ENCODE measurements at regions not wholly inside any gene's neighbourhood (a gene's known extent, or its start where the extent isn't known, plus 50 kb on each side); places are given as distances from the start of the nearest gene placed in this dataset.

DNA sequence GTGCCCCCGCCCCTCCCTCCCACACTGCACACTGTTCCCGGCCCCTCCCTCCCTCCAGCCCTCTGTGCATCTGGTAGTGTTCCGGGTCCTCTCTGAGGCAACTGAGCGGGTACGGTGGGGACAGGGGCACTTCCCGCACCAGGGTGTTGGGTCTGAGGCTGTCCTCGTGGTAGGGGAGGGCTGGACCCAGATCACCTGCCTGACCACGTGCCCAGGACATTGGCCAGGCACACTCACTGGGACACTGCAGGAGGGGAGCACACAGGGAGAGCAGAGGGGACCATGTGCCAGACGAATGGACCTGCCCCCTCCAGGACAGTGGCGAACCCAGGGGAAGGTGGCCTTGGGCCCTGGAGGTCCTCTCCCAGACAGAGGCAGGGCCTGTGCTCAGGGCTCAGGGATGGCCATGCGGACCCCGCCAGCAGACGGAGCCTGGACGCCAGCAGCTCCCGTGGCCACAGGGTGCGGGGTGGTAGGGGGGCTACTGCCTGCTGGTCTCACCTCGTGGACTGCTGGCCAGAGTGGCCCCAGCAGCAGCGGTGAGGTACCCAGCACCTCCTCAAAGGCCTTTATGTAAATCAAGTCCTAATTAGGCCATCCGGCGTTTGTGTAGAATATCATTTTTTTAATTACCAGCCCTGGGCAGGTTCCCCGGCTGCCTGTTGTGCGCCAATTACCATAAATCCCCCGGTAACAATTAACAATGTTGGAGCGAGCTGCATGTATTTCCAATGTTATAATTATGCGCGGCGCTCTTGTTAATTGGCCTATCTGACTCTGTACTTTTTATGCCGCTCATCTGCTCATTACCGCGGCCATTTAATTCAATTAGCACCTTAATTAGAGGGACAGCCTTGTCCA, 106.9 kb downstream of the FAM53A start:
- H3K4me2 ChIP-seq (ENCODE audit: low read length) = no peak overlapping the region
- no peak overlapping the region for H3K14ac ChIP-seq (ENCODE audit: low read length)
- peaks cover 11% of the 10 kb centered on the region for H3K9me3 ChIP-seq (ENCODE audit: insufficient read depth, low read depth, low read length)
- H2BK5ac ChIP-seq (ENCODE audit: low read depth, low read length, poor library complexity) = no peak overlapping the region
- no peak overlapping the region for H2AFZ ChIP-seq (ENCODE audit: insufficient read depth, low read length, poor library complexity)
- H3K27ac ChIP-seq (ENCODE audit: low read depth, low read length) = no peak overlapping the region
- H3K4me3 ChIP-seq (ENCODE audit: low read depth, low read length) = no peak overlapping the region
- H3K9ac ChIP-seq (ENCODE audit: low read length) = no peak overlapping the region
- no peak overlapping the region for H3K18ac ChIP-seq (ENCODE audit: low read length)
- H2BK12ac ChIP-seq (ENCODE audit: low read length) = no peak overlapping the region
- no CpG with 5 or more reads among the region's 30 CpGs for WGBS (ENCODE audit: extremely low coverage, insufficient coverage, insufficient read length)
- no peak overlapping the region for H4K12ac ChIP-seq (ENCODE audit: low read depth, low read length)
- no peak for DNase-seq
- H3K4ac ChIP-seq (ENCODE audit: low read depth, low read length) = no peak overlapping the region
- H3K4me1 ChIP-seq (ENCODE audit: control insufficient read depth in 1 of 2, insufficient read depth in 2 of 2, low read length in 2 of 2) = peaks cover 5 to 8% of the 10 kb centered on the region in 2 experiments
- H3K23ac ChIP-seq (ENCODE audit: low read length) = no peak overlapping the region
- H3K36me3 ChIP-seq (ENCODE audit: control insufficient read depth in 1 of 2, insufficient read depth in 2 of 2, low read length in 2 of 2) = no peaks in the 10 kb centered on the region
- no peak overlapping the region for H4K8ac ChIP-seq (ENCODE audit: low read depth, low read length)
- no peak overlapping the region for H2BK120ac ChIP-seq (ENCODE audit: insufficient read depth, low read length, poor library complexity)
- no peak overlapping the region for H4K91ac ChIP-seq (ENCODE audit: low read depth, low read length)
- no peak overlapping the region for H2AK5ac ChIP-seq (ENCODE audit: low read length)
- peaks cover 10% of the 10 kb centered on the region for H3K27me3 ChIP-seq (ENCODE audit: insufficient read depth, low read length)
- peaks cover 2% of the 10 kb centered on the region for H3K79me1 ChIP-seq (ENCODE audit: low read length)
- no peaks in the 10 kb centered on the region for H3K79me2 ChIP-seq (ENCODE audit: control insufficient read depth, insufficient read depth, low read length, poor library complexity)

DNA sequence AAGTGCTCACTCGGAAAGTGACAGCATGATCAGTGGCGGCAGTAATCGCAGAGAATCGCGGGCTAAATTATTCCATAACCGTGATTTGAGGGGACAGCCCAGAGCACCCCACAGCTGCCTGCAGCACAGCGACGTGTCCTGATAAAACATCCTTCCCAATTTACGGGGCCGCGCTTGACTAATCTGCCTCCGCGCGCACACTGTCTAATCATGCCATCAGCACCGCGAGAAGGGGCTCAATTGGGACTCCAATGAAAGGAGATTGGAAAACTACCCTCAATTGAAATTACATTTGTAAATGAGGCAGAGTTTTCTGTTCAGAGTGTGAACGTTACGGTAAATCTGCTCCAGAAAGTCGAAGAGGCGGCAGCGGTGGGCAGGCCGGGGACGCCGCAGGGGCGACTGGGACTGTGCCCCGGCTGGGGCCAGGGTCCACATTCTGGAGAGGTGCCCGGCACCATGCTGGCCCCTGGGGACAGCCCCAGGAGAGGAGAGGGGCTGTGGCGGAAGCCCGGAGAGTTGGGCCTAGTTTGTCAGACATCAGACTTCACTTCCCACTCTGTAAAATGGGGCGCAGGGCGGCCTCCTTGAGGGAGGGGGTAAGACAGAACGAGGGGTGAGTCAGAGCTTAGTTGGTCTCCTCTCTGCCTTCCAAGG, 107.7 kb downstream of the FAM53A start:
- H3K79me2 ChIP-seq (ENCODE audit: control insufficient read depth, insufficient read depth, low read length, poor library complexity) = no peaks in the 10 kb centered on the region
- H4K91ac ChIP-seq (ENCODE audit: low read depth, low read length) = no peak overlapping the region
- H3K4ac ChIP-seq (ENCODE audit: low read depth, low read length) = no peak overlapping the region
- WGBS (ENCODE audit: extremely low coverage, insufficient coverage, insufficient read length) = no CpG with 5 or more reads among the region's 32 CpGs
- no peak for DNase-seq
- no peak overlapping the region for H2BK5ac ChIP-seq (ENCODE audit: low read depth, low read length, poor library complexity)
- H3K4me1 ChIP-seq (ENCODE audit: control insufficient read depth in 1 of 2, insufficient read depth in 2 of 2, low read length in 2 of 2) = peaks cover 5 to 8% of the 10 kb centered on the region in 2 experiments
- no peak overlapping the region for H3K23ac ChIP-seq (ENCODE audit: low read length)
- H3K18ac ChIP-seq (ENCODE audit: low read length) = no peak overlapping the region
- H2BK120ac ChIP-seq (ENCODE audit: insufficient read depth, low read length, poor library complexity) = no peak overlapping the region
- H2AFZ ChIP-seq (ENCODE audit: insufficient read depth, low read length, poor library complexity) = no peak overlapping the region
- H3K79me1 ChIP-seq (ENCODE audit: low read length) = peaks cover 2% of the 10 kb centered on the region
- no peak overlapping the region for H2AK5ac ChIP-seq (ENCODE audit: low read length)
- no peak overlapping the region for H4K12ac ChIP-seq (ENCODE audit: low read depth, low read length)
- peaks cover 10% of the 10 kb centered on the region for H3K27me3 ChIP-seq (ENCODE audit: insufficient read depth, low read length)
- H3K9me3 ChIP-seq (ENCODE audit: insufficient read depth, low read depth, low read length) = peaks cover 8% of the 10 kb centered on the region
- no peaks in the 10 kb centered on the region for H3K36me3 ChIP-seq (ENCODE audit: control insufficient read depth in 1 of 2, insufficient read depth in 2 of 2, low read length in 2 of 2)
- no peak overlapping the region for H2BK12ac ChIP-seq (ENCODE audit: low read length)
- H3K14ac ChIP-seq (ENCODE audit: low read length) = no peak overlapping the region
- no peak overlapping the region for H4K8ac ChIP-seq (ENCODE audit: low read depth, low read length)
- no peak overlapping the region for H3K4me3 ChIP-seq (ENCODE audit: low read depth, low read length)
- no peak overlapping the region for H3K4me2 ChIP-seq (ENCODE audit: low read length)
- no peak overlapping the region for H3K9ac ChIP-seq (ENCODE audit: low read length)
- H3K27ac ChIP-seq (ENCODE audit: low read depth, low read length) = no peak overlapping the region

GRCh38 chr4:1575418-1576303, 108.5 kb downstream of the FAM53A start:
- H2BK120ac ChIP-seq (ENCODE audit: insufficient read depth, low read length, poor library complexity) = no peak overlapping the region
- DNase-seq = no peak
- no peak overlapping the region for H3K23ac ChIP-seq (ENCODE audit: low read length)
- no peak overlapping the region for H3K18ac ChIP-seq (ENCODE audit: low read length)
- H3K27ac ChIP-seq (ENCODE audit: low read depth, low read length) = no peak overlapping the region
- no peak overlapping the region for H4K91ac ChIP-seq (ENCODE audit: low read depth, low read length)
- H3K4me3 ChIP-seq (ENCODE audit: low read depth, low read length) = no peak overlapping the region
- H3K27me3 ChIP-seq (ENCODE audit: insufficient read depth, low read length) = peaks cover 10% of the 10 kb centered on the region
- H3K4ac ChIP-seq (ENCODE audit: low read depth, low read length) = no peak overlapping the region
- peaks cover 5 to 8% of the 10 kb centered on the region in 2 experiments for H3K4me1 ChIP-seq (ENCODE audit: control insufficient read depth in 1 of 2, insufficient read depth in 2 of 2, low read length in 2 of 2)
- H3K36me3 ChIP-seq (ENCODE audit: control insufficient read depth in 1 of 2, insufficient read depth in 2 of 2, low read length in 2 of 2) = no peaks in the 10 kb centered on the region
- peaks cover 2% of the 10 kb centered on the region for H3K79me1 ChIP-seq (ENCODE audit: low read length)
- H2AK5ac ChIP-seq (ENCODE audit: low read length) = no peak overlapping the region
- H3K9me3 ChIP-seq (ENCODE audit: insufficient read depth, low read depth, low read length) = peaks cover 8% of the 10 kb centered on the region
- H2BK12ac ChIP-seq (ENCODE audit: low read length) = no peak overlapping the region
- H3K9ac ChIP-seq (ENCODE audit: low read length) = no peak overlapping the region
- no CpG with 5 or more reads among the region's 20 CpGs for WGBS (ENCODE audit: extremely low coverage, insufficient coverage, insufficient read length)
- H3K79me2 ChIP-seq (ENCODE audit: control insufficient read depth, insufficient read depth, low read length, poor library complexity) = no peaks in the 10 kb centered on the region
- no peak overlapping the region for H4K8ac ChIP-seq (ENCODE audit: low read depth, low read length)
- no peak overlapping the region for H4K12ac ChIP-seq (ENCODE audit: low read depth, low read length)
- no peak overlapping the region for H3K14ac ChIP-seq (ENCODE audit: low read length)
- H3K4me2 ChIP-seq (ENCODE audit: low read length) = no peak overlapping the region
- no peak overlapping the region for H2AFZ ChIP-seq (ENCODE audit: insufficient read depth, low read length, poor library complexity)
- no peak overlapping the region for H2BK5ac ChIP-seq (ENCODE audit: low read depth, low read length, poor library complexity)

GRCh38 chr4:1574601-1575417, 109.3 kb downstream of the FAM53A start:
- Histone ChIP-seq H4K91ac (ENCODE audit: low read depth, low read length) (no peak overlapping the region), H2AK5ac (ENCODE audit: low read length) (no peak overlapping the region), H3K79me2 (ENCODE audit: control insufficient read depth, insufficient read depth, low read length, poor library complexity) (no peaks in the 10 kb centered on the region), H4K12ac (ENCODE audit: low read depth, low read length) (no peak overlapping the region), H3K18ac (ENCODE audit: low read length) (no peak overlapping the region), H3K27me3 (ENCODE audit: insufficient read depth, low read length) (peaks cover 10% of the 10 kb centered on the region), H2BK120ac (ENCODE audit: insufficient read depth, low read length, poor library complexity) (no peak overlapping the region), H3K36me3 (ENCODE audit: control insufficient read depth in 1 of 2, insufficient read depth in 2 of 2, low read length in 2 of 2) (no peaks in the 10 kb centered on the region), H3K79me1 (ENCODE audit: low read length) (peaks cover 2% of the 10 kb centered on the region), H3K23ac (ENCODE audit: low read length) (no peak overlapping the region), H3K4ac (ENCODE audit: low read depth, low read length) (no peak overlapping the region), H2AFZ (ENCODE audit: insufficient read depth, low read length, poor library complexity) (no peak overlapping the region), H3K14ac (ENCODE audit: low read length) (no peak overlapping the region), H3K4me2 (ENCODE audit: low read length) (no peak overlapping the region), H3K4me3 (ENCODE audit: low read depth, low read length) (no peak overlapping the region), H3K27ac (ENCODE audit: low read depth, low read length) (no peak overlapping the region), H3K9me3 (ENCODE audit: insufficient read depth, low read depth, low read length) (peaks cover 4% of the 10 kb centered on the region), H3K9ac (ENCODE audit: low read length) (no peak overlapping the region), H3K4me1 (ENCODE audit: control insufficient read depth in 1 of 2, insufficient read depth in 2 of 2, low read length in 2 of 2) (peaks cover 5% of the 10 kb centered on the region in 2 experiments), H4K8ac (ENCODE audit: low read depth, low read length) (no peak overlapping the region), H2BK5ac (ENCODE audit: low read depth, low read length, poor library complexity) (no peak overlapping the region), H2BK12ac (ENCODE audit: low read length) (no peak overlapping the region)
- no peak for DNase-seq
- no CpG with 5 or more reads among the region's 20 CpGs for WGBS (ENCODE audit: extremely low coverage, insufficient coverage, insufficient read length)
